Tongue (tissue), 1 donor: ENCODE measurements at regions not wholly inside any gene's neighbourhood (a gene's known extent, or its start where the extent isn't known, plus 50 kb on each side); places are given as distances from the start of the nearest gene placed in this dataset.

Experiments
- DNase-seq: peaks from one replicate; pipeline ENCODE4 v3.0.0-alpha.2; 2015

- DNase-seq: no peak
These were observed 239.9 kb downstream of the ZEB2 start for GRCh38 chr2:144280009-144280408.

GRCh38 chr2:144279165-144279564 is 240.8 kb downstream of the ZEB2 start:
- no peak for DNase-seq

GRCh38 chr2:144277622-144278354 is 242.1 kb downstream of the ZEB2 start:
- no peak for DNase-seq

DNA sequence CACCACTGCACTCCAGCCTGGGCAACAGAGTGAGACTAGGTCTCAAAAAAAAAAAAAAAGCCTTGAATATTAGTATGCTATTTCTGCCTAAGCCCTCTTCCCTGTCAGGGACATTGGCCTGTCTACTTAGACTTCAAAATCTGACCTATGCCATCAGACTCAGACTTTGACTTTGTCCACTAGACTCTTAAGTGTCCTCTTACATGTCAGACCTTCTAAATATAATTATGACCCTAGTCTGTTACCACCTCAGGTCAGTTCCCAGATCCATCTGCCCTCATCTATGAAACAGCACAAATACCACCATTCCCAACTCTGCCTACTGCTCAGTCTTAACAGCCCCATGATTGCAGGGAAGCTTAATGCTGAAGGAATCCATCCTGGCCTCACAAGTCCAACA is 244.6 kb downstream of the ZEB2 start:
- no peak for DNase-seq

DNA sequence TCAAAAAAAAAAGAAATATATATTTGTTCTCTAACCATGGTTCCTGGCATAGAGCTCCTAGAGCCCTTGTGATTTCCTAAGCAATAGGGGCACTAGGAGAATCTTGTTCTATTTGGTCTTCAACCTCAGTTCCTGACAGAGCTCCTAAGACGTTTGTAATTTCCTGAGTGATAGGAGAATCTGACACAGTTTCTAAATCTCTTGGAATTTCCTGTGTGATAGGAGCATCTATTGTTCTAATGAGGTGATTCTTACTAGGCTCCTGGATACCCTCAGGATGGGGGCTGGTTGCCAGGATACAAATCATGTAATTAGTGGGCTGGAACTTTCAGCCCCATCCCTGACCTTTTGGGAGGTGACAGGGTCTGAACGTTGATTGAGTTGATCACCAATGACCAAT is 245.8 kb downstream of the ZEB2 start:
- no peak for DNase-seq

DNA sequence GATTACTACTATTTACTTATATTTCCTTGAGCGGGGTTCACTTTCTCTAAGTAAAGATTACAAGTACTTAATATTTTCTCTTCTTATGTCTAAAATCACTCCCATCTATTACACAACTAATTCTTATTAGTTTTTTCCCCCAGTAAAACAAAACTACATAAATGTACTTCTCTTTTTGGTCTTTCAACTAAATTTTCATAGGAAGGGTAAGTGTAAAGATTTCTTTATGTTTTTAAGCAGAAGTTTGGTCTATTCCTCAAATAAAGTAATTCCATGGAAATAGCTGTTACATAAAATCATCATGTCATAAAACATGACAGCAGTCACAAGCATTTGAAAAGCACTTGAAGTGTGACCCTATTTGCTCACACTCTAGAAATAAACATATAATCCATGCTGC is 249.0 kb downstream of the ZEB2 start:
- no peak for DNase-seq

GRCh38 chr2:144268036-144268678 is 251.8 kb downstream of the ZEB2 start:
- DNase-seq: no peak

DNA sequence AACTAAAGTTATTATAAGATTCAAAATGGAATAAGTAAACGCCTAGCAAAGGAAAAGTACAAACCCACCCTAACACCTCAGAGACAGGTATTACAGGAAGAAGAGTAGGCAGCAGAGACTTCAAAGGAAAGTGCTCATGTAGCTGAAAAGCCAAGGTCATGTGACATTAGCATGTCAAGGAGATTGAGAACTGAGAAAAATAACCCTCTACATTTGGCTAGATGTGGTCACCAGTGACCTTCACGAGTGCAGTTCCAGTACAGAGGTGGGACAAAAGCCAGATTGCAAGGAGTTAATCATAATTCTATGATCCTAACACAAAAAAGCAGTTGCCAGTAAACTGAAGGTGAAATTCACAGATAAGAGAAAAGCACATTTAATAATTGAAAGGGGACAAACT is 252.7 kb downstream of the ZEB2 start:
- DNase-seq: no peak

GRCh38 chr2:144265654-144266053 is 254.3 kb downstream of the ZEB2 start:
- no peak for DNase-seq

GRCh38 chr2:144261966-144262365 is 258.0 kb downstream of the ZEB2 start:
- DNase-seq: no peak

- no peak for DNase-seq
These were observed 258.6 kb downstream of the ZEB2 start for GRCh38 chr2:144261336-144261735.

DNA sequence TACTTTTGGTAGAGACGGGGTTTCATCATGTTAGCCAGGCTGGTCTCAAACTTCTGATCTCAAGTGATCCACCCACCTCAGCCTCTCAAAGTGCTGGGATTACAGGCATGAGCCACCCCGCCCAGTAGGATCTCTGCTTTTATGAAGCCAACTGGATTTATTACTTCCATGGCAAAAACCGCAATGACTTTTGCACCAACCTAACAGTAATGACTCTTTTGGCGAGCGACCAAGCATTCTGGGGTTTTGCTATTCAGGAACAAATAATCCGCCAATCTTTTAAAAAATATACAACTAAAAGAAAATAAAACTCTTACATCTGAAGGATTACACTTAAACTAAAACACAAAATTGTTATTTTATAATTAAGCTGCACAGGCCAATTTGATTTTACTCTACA is 260.6 kb downstream of the ZEB2 start:
- no peak for DNase-seq

- no peak for DNase-seq
These were observed 261.8 kb downstream of the ZEB2 start for GRCh38 chr2:144258154-144258553.

- DNase-seq: no peak
These were observed 262.8 kb downstream of the ZEB2 start for GRCh38 chr2:144256996-144257707.

- DNase-seq: no peak
These were observed 265.3 kb downstream of the ZEB2 start for GRCh38 chr2:144254342-144255235.

GRCh38 chr2:144253743-144254142 is 266.2 kb downstream of the ZEB2 start:
- DNase-seq: no peak

- no peak for DNase-seq
These were observed 267.2 kb downstream of the ZEB2 start for GRCh38 chr2:144252694-144253093.

- peak; percentile 14 for DNase-seq
These were observed 270.8 kb downstream of the ZEB2 start for GRCh38 chr2:144249035-144249637.

- DNase-seq: no peak
These were observed 271.4 kb downstream of the ZEB2 start for GRCh38 chr2:144248350-144249034.

GRCh38 chr2:144244938-144245337 is 275.0 kb downstream of the ZEB2 start:
- no peak for DNase-seq

DNA sequence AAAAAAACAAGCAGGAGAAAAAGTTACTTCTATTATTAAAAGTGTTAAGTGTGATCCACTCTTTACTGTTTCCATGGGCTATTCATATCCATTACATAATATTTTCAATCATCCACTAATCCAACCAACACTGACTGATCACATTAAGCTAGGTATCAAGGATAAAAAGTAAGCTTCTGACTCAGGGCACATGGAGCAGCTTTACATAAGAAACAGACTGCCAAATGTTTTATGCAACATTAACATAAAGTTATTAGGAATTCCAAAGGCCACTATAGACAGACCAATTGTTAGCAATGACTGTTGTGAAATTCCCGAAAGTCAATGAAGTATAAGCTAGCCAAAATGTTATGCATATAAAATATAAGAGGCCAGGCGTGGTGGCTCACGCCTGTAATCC is 277.6 kb downstream of the ZEB2 start:
- DNase-seq: no peak
